ENCODE measurements at regions not wholly inside any gene's neighbourhood (a gene's known extent, or its start where the extent isn't known, plus 50 kb on each side); places are given as distances from the start of the nearest gene placed in this dataset.

DNA sequence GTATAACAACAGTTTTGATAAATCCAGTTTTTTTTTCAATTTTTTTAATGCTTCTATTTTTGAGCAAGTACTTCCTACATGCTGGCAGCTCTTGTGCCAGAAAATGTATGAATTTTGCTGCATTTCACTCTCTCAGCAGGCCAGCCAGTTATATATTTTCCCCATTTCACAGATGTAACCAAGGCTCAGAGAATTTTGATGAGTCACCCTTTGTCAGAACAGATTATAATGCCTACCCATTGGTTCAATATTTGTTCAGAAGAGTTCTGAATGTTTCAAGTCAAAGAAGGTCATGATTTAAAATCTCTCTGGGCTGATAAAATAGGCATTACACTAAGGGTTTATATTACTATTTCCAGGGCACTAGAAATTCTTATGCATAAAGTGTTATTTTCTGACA, 452.2 kb downstream of the RWDD3 start:
- FAIRE-seq: no peak

DNA sequence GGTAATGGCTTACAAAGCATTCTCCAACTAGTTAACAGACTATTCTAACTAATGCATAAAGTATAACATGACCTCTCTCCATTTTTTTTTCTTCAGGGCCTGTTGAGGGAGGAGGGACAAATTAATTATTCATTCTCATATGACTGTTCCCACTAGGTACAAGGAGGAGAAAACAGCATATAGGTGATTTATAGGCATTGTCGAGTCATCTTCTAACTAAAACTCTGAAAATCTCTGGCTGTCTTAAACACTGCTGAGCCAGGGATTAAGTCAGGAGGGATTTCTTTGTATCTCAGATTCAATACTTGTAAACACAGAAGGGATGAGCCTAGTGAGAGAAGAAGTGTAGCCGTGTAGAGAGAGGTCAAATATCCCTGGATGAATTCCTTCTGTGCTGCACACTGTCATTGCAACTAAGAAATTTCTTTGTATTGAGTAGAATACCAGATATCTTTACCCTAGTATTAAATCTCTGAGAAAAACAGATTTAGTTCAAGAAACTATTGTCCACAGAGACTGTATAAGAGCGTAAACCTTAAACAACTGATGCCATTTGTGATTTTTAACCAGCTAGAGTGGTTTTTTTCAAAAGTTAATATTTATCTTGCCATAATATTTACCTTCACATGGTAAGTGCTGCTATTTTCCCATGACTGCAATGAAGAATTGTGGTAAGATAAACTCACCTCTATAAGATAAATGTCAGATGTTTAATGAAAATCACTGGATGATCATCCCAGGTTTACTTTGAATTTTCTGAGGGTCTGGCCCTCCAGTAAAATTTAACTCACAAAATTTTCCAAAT, 465.3 kb downstream of the RWDD3 start:
- FAIRE-seq: no peak

DNA sequence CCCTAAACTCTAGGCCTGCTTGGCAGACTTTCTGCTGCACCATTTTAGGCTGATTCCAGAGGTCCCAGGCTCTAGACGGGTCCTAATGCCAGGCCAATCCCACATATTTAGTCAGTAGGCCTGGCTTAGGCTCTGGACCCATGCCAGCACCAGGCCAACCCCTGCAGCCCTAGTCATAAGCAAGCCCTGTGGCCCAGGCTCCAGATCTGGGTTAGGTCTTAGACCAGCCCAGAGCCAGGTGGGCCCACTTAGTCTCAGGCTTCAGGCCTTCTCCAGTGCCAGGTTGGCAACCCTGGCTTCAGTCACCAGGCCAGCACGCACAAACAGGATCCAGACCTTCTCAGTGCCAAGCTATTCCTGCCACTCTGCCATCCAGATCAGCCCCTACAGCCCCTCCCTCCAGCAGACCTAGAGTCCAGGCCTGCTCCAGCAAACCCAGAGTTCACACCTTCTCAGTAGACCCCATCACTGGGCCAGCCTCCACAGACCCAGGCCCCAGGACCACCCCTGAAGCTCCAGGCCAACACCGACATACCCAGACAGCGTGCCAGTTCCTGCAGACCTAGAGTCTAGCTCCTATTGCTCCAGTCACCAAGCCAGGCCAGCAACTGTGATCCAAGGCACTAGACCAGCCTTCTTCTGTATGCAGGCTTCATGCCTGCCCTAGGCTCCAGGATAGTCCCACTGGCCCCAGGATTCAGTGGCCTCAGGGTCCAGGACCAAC, 467.6 kb downstream of the RWDD3 start:
- no peak for FAIRE-seq

DNA sequence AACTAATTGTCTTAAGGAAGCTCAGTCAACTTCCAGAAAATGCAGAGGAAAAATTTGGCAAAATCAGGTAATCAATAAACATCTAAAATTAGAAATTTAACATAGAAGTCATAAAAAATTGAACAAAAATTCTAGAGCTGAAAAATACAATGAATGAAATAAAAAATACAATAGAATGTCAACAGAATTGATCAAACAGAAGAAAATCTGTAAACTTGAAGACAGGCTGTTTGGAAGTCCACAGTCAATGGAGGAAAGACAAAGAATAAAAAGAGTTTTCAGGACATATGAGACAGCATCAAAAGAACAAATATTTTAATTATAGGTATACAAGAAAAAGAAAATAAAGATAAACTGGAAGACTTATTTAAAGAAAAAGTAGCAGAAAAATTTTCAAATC, 469.0 kb downstream of the RWDD3 start:
- FAIRE-seq: no peak

DNA sequence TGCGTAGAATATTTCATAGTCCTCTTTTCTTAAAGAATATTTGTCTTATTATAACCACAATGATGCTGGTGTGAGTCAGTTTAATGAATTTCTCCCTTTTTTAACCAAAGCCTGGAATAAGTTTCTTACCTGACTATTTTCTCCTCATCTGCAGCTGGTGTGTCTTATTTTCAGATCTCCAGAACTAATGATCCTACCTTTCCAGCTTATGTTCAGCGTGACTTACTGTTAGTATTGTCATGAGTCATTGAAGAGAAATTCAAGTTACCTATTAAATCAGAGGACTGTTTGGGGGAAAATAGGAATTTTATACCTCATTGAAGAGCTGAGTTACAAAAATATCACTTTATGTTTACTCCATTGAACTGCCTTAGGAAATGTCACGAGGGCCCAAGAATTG, 482.1 kb downstream of the RWDD3 start:
- FAIRE-seq: no peak

DNA sequence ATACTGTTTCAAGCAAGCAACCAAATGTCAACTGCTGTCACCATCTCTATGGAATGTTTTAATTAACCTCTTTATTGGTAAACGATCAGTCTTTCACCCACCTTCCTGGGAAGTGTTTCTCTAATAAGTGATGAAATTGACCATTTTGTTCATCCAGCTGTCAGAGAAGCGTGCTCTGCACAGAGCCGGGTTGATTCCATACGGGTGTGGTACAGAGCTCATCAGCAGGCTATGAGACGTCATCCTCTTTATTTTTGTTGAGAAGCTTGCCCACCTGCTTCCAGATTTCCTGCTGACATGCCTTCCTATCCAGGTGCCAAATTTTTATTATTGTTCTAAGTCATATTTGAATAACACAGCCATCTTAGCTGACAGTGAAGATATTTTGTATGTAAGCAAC, 482.5 kb downstream of the RWDD3 start:
- FAIRE-seq: no peak

DNA sequence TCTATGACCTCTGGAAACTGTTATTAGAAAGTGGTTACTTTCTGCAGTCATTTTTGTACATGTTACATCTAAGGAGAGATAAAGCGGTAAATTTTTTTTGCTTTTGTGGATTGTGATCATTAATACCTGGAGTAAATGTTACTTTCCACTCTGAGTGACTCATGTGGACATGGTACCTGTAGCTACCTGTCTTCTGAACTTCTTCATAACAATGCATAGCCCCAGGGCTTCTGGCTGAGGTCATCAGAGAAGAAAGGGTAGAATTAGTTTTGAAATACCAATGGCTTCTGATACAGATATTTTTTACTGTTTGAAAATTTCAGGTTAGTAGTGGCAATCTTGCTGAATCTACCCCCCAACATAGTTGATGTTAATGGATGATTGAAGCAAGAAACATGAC, 489.3 kb downstream of the RWDD3 start:
- no peak for FAIRE-seq

DNA sequence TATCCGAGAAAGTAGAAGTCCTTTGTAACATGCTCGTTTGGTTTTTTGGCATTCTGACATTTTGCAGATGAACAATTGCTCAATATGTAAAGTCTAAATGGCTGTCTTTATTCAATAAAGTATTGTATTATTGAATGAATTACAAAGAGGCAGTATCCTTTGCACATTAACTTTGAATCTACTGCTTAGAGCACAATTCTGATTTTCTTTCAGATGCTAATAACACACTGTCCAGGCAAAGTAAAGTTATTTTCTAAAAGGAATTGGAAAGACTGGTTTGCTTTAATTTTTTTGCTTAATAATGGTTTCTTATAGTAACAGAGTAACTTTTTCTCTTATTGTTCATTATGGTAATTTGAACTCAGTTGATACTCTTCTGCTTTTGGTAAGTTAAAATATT, 494.8 kb downstream of the RWDD3 start:
- no peak for FAIRE-seq

DNA sequence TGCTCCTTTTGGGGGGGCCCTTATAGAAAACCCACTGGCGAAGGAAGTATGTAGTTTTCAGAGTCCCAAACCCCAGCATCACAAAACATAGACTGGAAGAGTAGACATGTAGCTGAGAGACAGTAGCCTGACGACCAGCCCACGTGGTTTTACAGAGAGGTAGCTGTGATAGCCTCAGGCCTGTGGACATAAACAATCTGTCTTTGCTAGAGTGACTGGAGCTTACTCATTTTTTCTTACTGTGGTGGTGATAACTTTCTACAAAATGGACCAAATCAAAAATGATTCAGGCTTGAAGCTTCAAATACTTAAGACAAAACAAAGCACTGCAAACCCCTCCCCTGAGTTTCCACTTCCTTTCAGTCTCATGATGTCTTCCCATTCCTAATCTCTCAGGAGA, 497.0 kb downstream of the RWDD3 start:
- FAIRE-seq: no peak

DNA sequence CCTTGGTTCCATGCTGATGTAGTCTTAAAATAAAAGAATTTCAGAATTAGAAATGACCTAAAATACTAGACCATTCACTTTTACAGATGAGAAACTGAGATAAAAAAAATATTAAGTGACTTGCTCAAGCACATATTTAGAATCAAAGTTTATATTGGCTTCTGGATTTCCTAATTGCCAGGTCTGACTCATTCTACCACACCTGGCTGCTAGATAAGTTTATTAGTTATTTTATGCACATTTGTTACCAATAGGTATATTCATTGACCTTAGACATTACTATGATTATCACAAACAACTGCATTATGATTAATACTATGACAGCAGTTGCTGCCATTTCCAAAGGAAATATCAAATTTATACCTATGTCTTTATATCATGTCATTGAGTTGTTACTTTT, 497.5 kb downstream of the RWDD3 start:
- no peak for FAIRE-seq

DNA sequence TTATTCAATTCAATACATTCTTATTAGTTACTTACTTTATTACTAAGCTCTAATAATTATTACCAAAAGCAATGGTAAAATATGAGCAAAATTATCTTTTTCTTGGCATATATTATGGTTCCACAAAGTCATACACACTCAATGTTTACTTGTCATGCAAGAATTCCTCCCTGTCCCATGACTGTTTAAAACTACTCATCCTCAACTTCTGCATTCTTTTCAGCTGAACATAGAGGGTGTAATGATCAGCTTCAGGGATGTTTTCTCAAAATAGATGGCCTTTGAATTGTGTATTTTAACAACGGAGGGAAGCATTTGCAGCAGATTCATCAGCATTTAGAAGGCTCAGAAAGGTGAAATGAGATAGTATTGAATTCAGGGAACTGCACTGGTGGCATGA, 499.0 kb downstream of the RWDD3 start:
- no peak for FAIRE-seq

DNA sequence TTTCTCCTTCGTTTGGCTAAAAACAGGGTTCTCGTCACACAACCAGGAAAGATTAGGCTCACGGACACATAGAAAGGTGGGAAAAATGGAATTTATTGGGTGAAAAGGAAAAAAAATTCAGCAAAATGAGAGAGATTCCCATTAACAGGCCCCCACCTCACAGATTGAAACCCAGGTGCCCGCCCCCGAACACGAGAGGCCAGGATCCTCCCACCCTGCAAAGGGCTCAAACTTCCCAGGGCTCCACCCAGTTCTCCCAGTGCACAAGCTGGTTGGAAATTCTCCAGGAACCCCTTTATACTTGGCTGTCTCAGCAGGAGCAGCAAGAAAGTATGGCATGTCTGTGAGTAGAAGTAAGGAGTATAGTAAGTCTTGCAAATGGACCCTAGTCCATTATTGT, 499.7 kb downstream of the RWDD3 start:
- no peak for FAIRE-seq

DNA sequence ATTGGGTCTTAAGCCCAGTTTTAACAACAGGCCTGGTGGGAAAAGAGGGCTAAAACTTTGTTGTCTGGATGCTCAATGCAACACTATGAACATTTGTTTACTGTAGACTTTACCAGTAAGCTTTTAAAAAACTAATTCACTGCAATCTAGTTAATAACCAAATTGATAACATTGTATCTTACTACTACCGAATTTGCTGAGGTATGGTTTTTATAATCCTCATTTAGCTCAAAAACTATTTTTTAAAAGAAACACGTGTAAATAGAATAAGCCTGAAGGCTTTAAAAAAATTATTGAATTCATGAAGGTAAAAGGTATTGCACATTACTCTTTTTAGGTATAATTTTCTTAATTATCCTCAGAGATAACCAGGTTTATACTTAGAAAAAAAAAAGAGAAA, 500.6 kb downstream of the RWDD3 start:
- FAIRE-seq: no peak

DNA sequence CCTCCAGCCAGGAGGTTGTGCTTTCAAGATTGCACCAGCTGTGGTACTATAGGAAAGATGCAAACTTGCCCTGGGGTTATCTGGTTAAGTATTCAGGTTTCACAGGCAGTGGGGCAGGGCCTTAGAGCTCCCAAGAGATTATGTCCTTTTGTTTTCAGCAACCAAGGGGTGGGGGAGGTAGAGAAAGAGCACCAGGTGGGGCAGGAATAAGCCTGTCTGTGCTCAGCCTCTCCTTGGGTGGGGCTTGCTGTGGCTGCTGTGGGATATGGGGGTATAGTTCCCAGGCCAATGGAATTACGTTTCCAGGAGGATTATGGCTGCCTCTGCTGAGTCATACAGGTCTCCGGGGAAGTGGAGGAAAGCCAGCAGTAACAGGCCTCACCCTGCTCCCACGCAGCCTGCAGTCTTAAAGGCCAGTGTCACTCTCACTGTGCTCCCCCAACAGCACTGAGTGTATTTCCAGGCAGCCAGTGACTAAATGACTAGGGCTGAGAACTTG, 508.6 kb downstream of the RWDD3 start:
- no peak for FAIRE-seq

DNA sequence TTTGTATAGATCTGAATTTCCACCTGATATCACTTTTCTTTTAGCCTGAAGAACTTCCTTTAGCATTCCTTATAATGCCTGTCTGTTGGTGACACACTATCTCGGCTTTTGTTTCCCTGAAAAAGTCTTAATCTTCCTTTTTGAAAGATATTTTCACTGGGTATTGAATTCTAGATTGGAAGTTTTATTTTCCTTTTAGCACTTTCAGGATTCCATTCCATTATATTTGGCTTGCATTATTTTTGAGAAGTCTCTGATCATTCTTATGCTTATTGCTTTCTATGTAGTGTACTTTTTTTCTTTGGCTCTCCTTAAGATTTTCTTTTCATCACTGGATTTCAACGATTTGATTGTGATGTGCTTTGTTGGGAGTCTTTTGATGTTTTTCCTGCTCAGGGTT, 510.7 kb downstream of the RWDD3 start:
- FAIRE-seq: no peak

DNA sequence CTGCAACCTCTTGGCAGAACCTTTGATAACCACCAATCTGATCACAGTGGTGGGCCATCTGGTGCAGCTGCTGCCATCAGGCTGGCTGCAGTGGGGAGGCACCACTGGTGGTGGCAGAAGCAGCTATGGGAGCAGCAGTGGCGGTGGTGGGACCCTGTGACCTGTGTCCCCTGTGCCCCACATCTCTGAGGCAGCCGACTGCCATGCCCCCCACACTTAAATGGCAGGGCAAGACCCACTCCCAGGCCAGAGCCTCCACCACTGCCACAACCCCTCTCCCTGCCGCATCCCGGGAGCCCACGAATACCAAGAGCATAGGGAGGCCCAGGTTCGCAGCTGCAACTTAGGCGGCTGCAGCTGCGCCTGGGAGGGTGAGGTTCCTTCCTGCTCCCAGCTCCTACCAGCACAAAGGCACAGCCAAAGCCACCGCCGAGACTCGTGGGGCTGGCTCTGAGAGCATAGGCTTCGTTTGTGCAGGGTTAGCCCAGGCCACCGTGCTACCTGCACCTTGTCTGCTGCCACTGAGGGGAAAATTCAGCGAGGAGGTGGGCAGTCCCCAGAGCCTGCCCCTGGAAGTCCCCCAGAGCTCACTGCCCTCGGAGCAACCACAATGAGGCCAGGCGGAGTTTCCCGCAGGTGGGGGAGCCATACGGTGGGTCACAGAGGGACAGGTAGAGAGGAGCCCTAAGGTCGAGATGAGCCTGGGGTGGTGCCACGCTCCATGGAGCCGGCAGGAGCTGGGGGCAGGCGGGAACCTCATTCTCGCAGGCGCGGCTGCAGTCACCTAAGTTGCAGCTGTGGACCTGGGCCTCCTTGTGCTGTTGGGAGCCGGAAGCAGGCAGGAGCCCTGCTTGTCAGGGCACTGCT, 518.7 kb downstream of the RWDD3 start:
- FAIRE-seq: no peak

DNA sequence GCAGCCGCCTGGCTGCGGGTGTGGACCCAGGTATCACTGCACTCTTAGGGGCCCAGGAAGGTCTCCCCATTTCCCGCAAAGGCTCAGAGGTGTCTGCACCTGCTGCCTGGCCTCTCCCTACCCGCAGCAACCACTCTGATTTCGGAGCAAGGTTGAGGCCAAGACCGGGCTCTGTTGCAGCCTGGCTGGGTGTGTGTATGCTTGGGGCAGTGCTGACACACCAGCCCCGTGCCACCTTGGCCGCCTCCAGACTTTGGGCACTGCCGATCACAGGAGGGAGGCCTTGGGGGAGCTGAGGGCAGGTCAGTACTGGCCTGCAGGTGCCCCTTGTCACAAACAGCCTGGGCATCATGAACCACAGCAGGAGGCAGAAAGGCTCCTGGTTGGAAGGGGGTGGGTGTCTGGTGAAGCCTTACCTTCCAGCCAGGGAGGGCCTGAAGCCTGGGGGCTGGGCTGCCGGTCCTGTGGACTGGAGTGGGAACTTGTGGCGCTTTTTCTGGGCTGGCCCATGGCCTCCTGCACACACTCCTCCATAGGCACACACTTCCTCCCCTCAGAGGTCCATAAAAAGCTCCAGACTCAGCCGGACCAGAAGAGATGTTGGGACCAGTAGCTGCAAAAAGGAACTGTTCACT, 519.5 kb downstream of the RWDD3 start:
- FAIRE-seq: no peak

DNA sequence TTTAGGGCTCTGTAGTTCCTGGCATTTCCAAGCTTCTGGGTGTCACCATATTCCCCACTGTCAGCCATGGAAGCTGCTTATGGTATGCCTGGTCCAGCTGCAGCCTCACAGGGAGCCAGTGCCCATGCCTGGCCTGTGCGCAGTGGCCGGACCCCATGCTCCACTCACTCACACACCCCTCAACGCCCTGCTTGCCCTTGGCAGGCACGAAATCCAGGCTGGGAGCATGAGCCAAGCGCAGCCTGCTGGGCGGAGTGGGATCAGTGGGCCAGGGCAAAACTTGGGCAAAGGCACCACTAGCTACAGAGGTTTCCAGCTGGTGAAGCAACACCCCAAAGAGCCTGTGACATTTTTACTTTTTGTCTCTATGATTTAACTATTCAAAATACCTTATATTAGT, 520.4 kb downstream of the RWDD3 start:
- no peak for FAIRE-seq

DNA sequence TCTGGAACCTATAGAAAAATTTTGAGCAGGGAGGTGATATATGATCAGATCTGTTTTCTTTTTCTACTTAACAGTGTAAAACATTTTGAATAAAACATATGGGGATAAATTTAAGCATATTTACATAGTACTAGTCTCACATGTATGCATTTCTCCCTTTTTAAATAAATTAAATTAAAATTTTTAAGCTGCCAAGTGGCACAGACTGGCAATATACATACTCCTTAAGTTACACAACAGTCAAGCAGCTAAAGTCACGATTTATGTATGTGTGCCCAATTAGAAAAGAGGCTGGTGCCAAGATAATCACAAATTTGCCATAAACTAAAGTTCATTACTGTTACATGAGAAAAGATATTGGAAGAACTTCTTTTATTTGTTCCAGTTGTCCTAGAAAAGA, 532.0 kb downstream of the RWDD3 start:
- no peak for FAIRE-seq

DNA sequence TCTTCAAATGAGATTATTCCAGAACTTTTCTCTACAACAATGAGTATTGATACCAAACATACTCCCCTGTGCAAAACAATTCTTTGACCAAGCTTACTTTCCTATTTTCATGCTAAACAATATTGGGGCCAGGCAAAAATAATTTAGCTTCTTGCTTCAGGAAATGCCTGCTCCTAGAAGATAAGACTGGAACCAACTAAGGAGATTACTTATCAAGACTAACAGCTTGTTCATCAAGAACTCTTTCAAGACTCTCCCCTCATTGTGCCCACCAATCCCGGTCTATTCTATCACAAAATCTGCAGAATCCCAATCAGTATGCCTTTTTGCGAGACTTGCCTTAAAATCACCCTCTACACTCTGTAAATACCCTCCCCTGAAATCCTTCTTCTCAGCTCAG, 536.6 kb downstream of the RWDD3 start:
- no peak for FAIRE-seq

DNA sequence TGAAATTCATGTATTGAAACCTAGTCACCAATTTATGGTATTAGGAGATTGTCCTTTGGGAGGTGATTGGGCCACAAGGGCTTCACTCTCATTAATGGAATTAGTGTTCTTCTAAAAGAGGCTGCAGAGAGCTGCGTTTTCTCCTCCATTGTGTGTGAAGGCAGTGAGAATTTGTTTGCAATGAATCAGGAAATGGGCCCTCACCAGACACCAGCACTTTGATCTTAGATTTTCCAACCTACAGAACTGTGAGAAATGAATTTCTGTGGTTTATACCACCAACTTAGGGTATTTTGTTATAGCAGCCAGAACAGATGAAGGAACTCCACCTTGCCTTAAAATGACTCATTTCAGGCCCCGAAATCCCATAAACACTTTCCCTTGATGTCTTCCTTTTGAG, 544.2 kb downstream of the RWDD3 start:
- no peak for FAIRE-seq

DNA sequence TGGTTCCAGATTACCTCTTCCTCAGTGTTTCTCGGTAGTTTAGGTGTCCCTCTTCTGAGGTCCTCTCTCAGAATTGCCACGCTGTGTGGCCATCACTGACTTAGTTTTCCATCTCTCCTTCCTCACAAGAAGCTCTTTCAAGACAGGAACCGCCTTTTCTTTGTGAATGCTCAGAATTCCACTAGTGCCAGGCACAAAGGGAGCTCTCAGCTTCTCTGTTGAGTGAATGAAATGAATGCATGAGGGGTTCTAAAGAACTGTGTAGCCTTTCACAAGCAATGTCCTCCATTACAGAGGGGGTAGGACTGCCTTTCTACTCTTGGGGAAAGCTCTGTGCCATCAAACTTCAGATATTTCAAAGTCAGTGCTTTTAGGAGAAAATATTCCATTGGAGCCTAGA, 546.8 kb downstream of the RWDD3 start:
- no peak for FAIRE-seq

DNA sequence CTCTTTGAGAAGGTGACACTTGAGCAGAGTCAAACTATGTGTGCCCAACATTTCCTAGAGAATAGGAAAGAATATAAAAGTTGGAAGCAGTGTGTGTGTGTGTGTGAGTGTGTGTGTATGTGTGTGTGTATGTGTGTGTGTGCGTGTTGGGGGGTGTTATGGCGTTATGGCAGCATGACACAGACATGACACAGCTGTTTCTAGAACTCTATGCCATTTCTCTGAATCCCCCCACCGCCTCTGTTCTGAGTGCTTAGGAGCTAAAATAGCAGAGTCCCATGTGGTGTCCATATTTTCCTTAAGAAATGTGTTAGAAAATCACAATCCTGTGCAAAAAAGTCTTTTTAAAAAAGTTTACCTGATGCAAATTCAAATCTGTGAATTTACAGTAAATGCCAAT, 556.1 kb downstream of the RWDD3 start:
- FAIRE-seq: no peak

Measured in endometrium (tissue), 2 donors.